DMS 273 (cell line): ENCODE measurements at regions not wholly inside any gene's neighbourhood (a gene's known extent, or its start where the extent isn't known, plus 50 kb on each side); places are given as distances from the start of the nearest gene placed in this dataset.
"Not testable (repeated sequence)": the region's sequence is repeated elsewhere in the genome, so short reads cannot be mapped to it uniquely, and the experiment has no call there.

Experiments
- DNase-seq: peaks from one replicate; lab custom pipeline; 2025; ENCODE audit not compliant: unreplicated experiment; lab: John Stamatoyannopoulos, UW

GRCh38 chr3:190192739-190193138 is 72.0 kb upstream of the P3H2 start:
- no peak for DNase-seq

- no peak for DNase-seq
Measured at GRCh38 chr3:190192087-190192486, 71.4 kb upstream of the P3H2 start.

- DNase-seq, result no peak
Measured at GRCh38 chr3:190188197-190188596, 67.5 kb upstream of the P3H2 start.

- DNase-seq, result no peak
Measured at GRCh38 chr3:190183121-190183520, 62.4 kb upstream of the P3H2 start.

GRCh38 chr3:190182418-190183043 is 61.8 kb upstream of the P3H2 start:
- no peak for DNase-seq

- no peak for DNase-seq
Measured at GRCh38 chr3:190180268-190180667, 59.6 kb upstream of the P3H2 start.

GRCh38 chr3:190178779-190179178 is 58.1 kb upstream of the P3H2 start:
- DNase-seq, result no peak

- DNase-seq, result not testable (repeated sequence)
Measured at GRCh38 chr3:190176933-190177525, 56.3 kb upstream of the P3H2 start.

GRCh38 chr3:190176106-190176505 is 55.4 kb upstream of the P3H2 start:
- not testable (repeated sequence) for DNase-seq

GRCh38 chr3:190175490-190175889 is 54.8 kb upstream of the P3H2 start:
- DNase-seq, result no peak

GRCh38 chr3:190174471-190174870 is 53.8 kb upstream of the P3H2 start:
- DNase-seq, result no peak

GRCh38 chr3:190173426-190173825 is 52.7 kb upstream of the P3H2 start:
- no peak for DNase-seq

- DNase-seq, result no peak
Measured at GRCh38 chr3:190172751-190173150, 52.1 kb upstream of the P3H2 start.
